ENCODE measurements at regions not wholly inside any gene's neighbourhood (a gene's known extent, or its start where the extent isn't known, plus 50 kb on each side); places are given as distances from the start of the nearest gene placed in this dataset.
"Not testable (repeated sequence)": the region's sequence is repeated elsewhere in the genome, so short reads cannot be mapped to it uniquely, and the experiment has no call there.

DNA sequence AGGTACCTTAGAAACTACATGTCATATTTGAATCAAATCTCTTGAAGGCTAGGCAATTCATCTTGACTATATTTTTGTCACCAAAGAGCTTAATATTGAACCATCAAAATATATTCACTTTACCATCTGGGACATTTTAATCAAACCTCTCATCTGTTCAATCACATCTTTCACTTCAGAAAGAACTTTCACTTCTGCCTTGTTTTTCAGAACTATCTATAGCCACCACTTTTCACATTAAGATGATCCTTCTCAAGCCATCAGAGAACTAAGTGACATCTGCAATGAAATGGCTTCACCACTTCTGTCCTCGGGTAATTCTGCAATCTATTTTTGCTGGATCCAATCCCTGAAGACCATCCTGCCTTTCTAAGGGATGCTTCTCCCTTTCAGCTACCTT lies 57.8 kb downstream of the OR2B2 start:
- no peak for DNase-seq (ENCODE audit: low read depth in 2 of 2)

DNA sequence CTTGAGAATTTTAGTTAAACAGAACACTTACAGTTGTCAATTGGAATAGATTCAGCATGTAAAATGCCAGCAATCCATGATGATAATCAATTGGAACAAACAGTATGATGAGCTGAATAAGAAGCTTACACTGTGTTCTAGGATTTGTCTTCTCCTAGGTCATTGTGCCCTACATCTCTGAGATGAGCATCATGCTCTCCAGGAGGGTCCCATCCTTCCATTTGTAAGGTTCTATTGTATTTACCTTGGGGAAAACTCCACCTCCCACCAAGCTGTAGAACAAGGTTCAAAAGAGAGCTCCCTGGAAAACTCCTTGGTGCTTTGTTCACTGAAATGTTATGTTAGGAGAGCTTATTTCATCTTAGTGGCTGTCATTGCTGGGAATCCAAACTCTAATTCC lies 60.8 kb downstream of the OR2B2 start:
- no peak for DNase-seq (ENCODE audit: low read depth in 2 of 2)

DNA sequence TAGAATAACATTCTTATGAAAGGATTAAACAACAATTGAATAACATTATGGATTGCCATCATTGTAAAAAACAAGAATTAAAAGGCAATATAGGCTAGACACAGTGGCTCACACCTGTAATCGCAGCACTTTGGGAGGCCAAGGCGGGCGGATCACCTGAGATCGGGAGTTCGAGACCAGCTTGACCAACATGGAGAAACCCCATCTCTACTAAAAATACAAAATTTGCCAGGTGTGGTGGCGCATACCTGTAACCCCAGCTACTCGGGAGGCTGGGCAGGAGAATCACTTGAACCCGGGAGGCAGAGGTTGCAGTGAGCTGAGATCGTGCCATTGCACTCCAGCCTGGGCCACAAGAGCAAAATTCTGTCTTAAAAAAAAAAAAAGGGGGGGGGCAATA lies 63.2 kb downstream of the OR2B2 start:
- not testable (repeated sequence) for DNase-seq (ENCODE audit: low read depth in 2 of 2)

DNA sequence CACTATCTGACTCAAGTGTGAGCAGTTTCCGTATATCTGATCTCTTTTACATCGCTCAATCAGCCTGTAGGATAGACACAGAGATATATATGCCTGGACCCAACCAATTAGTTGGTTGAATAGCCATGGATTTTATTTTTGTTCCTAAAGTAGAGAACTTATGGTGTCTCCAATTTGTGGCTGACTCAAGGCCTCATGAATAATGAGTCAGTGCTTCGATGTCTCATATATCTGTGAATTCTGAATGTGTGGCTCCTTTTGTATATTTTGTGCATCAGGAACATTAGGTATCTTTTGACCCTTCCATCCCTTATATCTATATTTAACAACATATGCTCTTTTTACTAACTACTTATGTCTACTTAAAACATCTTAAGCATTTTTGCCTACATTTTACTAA lies 64.5 kb downstream of the OR2B2 start:
- DNase-seq (ENCODE audit: low read depth in 2 of 2): no peak

DNA sequence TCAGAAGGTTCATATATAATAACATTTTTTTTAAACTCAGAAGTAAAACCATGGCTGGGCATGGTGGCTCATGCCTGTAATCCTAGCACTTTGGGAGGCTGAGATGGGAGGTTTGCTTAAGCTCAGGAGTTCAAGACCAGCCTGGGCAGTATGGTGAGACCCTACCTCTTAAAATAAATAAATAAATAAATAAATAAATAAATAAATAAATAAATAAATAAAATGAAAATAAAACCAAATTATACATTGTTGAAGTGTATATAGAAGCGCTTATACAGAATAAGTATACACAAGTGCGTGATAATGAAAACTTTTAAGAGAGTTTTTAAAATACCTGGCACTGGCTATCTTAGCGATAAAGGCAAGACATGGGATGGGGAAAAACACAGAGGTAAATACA lies 71.6 kb downstream of the OR2B2 start:
- DNase-seq (ENCODE audit: low read depth in 2 of 2): no peak

DNA sequence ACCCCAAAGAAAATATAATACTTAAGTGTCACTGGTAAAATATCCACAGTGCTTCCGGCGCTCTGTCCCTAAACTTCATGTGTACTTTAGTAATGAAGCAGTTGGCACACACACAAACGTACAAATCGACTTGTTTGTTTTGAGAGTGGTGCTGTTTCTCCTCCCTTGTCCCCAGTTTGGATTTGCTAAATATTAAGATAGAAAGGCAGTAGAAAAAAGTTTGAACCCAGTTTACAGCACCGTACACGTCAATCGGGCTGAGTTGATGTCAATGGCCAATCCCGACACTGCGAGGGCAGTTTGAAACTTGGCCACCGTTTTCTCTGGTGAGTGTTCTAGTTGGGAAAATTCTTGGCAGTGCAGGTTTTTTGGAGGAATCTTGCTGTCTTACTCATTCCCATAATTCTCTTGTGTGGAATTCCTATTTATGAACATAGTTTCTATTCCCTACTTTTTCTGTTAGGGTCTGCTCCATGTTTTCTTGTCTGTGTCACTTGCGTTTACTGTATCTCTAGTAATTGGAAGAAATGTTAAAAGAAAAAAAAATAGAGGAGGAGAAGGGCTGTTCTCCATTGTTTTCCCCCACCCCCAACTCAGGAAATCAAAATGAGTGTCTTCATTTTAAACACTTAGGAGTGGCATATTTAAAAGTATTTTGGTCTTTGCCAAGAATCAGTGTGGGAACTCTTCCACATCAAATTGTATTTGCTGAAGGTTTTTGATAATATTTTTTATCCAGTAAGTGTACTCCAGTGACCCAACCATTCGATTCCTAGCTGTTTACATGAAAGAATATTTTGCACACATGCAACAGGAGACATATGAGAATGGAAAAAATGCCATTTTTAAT lies 72.3 kb downstream of the OR2B2 start:
- DNase-seq (ENCODE audit: low read depth in 2 of 2): no peak

DNA sequence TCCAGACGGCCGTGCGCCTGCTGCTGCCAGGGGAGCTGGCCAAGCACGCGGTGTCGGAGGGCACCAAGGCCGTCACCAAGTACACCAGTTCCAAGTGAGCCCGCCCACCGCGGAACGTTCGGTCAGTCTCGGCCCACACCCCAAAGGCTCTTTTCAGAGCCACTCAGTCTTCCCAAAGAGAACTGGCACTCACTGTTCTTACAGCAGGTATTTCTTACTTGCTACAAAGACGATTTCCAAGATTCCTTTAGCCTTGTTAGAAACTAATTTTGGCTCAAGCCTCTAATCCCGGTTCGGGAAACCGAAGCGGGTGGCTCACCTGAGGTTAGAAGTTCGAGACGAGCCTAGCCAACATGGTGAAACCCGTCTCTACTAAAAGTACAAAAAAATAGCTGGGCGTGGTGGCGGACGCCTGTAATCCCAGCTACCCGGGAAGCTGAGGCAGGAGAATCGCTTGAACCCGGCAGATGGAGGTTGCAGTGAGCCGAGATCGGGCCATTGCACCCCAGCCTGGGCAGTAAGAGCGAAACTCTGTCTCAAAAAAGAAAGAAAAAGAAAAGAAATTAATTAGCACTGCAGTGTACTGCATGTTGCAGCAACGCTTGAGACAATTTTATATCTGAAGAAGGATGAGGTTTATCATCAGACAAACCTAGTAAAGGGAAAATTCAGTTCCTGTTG lies 73.1 kb downstream of the OR2B2 start:
- no peak for DNase-seq (ENCODE audit: low read depth in 2 of 2)

DNA sequence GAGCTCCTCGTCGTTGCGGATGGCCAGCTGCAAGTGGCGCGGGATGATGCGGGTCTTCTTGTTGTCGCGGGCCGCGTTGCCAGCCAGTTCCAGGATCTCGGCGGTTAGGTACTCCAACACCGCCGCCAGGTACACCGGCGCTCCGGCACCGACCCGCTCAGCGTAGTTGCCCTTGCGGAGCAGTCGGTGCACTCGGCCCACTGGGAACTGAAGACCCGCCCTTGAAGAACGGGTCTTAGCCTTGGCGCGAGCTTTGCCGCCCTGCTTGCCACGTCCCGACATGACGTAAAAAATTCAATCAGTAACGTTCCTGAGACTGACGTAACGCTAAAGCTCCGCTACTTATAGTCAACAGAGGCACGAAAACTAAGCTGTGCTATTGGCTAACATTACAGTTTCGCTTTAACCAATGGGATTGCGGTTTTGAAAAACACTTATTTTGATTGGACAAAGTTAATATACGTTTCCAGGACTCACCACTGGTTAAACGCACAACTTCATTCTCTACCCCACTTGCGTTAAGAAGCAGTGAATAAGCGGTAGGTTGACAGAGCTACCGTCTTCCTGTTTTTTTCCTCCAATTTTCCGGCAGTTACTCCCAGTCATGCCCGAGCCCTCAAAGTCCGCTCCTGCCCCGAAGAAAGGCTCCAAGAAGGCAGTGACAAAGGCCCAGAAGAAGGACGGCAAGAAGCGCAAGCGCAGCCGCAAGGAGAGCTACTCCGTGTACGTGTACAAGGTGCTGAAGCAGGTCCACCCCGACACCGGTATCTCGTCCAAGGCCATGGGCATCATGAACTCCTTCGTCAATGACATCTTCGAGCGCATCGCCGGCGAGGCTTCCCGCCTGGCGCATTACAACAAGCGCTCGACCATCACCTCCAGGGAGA lies 73.9 kb downstream of the OR2B2 start:
- peak in 1 of 2 donors; percentile 60 for DNase-seq (ENCODE audit: low read depth in 2 of 2)

DNA sequence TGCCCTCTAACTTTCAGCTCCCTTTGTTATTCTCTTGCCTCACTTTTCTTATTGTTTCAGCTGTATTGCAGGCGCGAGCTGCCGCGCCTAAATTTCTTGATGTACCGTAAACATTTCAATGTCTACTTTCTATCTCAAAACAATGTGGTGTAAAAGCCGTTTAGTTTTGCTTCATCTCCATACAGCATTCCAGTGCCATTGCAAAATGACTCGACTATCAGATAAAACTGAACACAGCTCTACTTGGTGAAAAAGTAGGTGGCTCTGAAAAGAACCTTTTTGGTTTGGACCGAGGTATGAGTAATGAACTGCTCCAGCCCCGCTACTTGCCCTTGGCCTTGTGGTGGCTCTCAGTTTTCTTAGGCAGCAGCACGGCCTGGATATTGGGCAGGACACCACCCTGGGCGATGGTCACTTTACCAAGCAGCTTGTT lies 74.6 kb downstream of the OR2B2 start:
- no peak for DNase-seq (ENCODE audit: low read depth in 2 of 2)

DNA sequence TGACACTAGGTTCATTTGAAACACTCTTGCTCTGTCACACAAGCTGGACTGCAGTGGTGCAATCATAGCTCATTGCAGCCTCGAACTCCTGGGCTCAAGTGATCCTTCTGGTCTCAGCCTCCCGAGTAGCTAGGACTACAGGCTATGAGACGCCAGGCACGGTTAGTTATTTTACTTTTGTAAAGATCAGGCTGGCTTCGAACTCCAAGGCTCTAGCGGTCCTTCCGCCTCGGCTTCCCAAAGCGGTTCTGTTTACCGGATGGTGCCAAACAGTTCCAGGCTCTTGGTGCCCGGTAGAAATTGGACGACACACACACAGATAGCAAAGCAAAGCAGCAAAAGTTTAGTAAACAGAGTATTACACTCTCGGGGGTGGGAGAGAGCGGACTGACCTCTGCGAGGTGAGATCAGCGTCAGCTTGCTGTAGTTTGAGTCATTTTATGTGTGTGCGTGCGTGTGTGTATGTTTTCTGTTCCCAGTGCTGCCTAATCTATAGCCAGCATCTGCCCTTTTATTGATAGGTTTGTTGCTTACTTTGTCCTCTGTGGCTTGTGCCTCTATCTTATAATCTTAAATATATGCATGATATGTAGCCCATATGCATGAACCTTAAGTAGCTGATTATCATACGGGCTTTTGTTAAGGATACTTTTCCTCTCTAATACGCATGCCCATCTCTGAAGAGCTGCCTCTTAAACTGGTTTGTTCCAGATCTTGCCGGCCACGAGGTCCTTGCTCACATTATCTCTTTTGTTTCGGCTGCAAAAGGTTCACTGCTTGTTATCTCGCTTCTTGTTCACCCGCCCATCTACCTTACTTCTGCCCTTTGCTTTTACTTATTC lies 75.2 kb downstream of the OR2B2 start:
- no peak for DNase-seq (ENCODE audit: low read depth in 2 of 2)

DNA sequence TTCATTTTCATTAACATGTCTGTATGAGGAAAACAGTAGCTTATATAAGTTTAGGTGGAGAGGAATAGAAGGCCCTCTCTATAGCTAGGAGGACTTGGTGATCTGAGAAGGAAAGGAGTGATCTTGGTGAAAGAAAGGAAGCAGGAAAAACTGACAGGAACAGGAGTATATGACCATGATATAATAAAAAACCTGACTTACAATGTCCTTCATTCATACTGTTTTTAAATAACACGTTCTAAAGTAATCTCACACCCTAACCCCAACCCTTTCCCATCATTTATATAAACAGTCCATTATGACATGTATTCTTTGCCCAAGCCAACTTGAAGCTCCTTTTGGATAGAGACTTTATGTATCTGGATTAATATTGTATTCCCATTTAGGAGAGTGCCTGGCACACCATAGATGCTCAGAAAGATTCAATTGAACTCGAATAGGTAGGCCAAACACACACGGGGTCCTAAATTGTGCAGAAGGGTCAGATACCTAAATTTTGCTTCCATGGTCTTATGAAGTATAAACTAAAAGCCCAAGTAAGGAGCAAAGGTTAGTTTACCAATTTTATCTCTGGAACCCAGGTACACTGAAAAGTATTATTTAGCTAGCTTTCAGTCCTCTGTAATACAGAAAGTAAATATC lies 75.9 kb downstream of the OR2B2 start:
- no peak for DNase-seq (ENCODE audit: low read depth in 2 of 2)

DNA sequence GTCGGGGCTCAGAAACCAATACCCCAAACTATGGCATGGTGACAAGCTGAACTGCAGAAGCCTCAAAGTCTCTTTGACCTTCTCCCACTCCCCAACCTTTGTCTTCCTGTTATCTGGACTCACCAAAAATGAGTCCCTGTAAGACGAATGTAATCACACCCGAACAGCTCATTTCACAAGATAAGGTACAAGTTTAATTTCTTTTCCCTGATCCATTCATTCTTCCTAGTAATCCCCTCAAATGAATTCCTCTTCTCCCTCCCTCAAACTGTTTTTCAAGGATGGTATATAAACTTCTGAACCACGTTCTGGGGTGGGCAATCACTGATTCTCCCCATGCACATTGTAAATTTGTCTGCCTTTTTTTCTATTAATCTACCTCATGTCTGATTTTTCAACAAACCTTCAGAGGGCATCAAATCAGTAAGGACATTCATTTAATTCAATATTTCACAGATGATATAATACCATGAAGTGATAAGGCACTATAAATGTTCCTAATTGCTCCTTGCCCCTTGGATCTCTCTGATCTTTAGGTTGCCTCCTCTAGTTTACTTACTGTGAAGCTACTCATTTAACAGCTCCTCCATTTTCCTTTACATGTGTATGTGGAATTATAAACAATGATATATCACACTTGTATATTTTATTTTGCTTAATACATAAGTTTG lies 77.2 kb downstream of the OR2B2 start:
- DNase-seq (ENCODE audit: low read depth in 2 of 2): no peak

DNA sequence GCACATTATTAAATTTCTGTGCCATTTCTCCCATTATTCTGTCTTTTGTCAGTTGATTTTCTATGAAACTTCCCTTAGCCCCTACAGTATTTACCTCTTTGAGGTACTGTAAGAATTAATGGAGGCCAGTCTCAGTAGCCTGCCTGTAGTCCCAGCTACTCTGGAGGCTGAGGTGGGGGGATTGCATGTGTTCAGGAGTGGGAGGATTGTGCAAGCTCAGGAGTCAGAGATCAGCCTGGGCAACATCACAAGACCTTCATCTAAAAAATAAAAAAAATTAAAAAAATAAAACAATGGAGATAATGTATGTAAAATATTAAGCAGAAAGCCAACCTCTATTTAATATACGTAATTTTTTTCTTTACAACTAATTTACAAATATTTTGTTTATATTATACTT lies 77.8 kb downstream of the OR2B2 start:
- no peak for DNase-seq (ENCODE audit: low read depth in 2 of 2)

DNA sequence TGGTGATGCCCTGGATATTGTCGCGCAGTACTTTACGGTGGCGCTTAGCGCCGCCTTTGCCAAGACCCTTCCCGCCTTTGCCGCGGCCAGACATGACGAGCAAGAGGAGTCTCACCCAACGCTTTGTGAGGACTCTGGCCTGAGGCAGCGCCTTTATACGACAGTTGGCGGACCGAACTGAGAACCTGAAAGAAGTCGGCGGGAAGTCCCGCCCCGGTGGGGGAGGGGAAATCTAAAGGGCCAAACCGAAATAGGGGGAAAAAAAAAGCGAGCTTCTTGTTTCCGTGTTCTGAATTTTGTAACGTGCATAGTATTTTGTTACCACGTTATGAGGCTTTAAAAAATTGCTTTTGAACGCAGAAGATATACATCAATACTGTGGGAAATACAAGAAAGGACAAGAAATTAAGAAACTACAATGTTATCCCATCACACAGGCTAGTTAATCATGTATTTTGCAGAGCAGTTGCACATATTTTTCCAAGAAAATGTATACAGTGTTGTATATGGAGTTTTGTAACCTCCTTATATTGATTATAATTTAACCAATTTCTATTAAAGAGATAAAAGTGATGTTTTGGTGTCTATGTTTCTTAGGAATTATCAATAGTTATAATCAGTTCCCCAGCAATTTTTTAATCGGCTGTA lies 80.6 kb downstream of the OR2B2 start:
- DNase-seq (ENCODE audit: low read depth in 2 of 2): peak in 1 of 2 donors; percentile 66

DNA sequence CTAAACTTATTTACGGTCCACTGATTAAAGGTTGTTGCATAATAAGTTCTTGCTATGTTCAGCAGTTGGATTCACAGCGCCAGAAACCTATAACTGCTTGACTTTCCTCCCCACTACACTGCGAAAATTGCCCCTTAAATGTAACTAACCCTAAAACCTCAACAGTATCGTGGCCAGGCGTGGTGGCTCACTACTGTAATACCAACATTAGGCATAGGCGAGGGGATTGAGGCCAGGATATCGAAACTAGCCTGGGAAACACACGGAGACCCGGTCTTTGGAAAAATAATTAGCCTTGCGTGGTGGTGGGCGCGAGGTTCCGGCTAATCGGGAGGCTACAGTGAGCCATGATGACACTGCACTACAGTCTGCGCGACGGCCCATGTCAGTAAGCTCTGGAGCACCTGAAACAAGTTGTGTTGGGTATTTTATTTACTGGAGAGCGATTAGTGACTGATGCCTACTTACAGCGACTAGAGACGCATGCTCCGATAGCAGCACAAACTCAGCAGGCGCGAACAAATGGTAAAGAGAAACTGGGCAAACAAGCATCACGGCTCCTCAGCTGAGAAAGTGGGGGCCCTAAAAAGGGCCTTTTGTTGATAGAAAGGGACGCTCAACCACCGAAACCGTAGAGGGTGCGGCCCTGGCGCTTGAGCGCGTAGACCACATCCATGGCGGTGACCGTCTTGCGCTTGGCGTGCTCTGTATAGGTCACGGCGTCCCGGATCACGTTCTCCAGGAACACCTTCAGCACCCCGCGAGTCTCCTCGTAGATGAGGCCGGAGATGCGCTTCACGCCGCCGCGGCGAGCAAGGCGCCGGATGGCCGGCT lies 81.4 kb downstream of the OR2B2 start:
- DNase-seq (ENCODE audit: low read depth in 2 of 2): not testable (repeated sequence)

DNA sequence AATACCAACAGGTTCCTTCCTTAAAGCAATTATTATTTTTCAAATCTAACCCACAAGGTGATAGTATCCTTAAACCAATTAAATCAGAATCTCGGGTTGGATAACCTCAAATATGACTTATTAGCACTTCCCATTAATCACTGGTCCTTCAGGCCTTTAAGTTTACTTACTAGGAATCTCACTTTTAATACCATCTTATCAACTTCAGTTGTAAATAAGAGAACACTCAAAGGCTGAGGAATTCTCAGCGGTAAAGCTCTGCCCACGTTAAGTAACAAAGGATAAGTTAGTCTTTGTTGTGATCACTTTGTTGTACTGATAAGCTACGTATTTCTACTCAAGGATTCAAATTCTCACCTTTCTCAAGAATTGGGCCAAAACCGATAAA lies 82.0 kb downstream of the OR2B2 start:
- DNase-seq (ENCODE audit: low read depth in 2 of 2): no peak

DNA sequence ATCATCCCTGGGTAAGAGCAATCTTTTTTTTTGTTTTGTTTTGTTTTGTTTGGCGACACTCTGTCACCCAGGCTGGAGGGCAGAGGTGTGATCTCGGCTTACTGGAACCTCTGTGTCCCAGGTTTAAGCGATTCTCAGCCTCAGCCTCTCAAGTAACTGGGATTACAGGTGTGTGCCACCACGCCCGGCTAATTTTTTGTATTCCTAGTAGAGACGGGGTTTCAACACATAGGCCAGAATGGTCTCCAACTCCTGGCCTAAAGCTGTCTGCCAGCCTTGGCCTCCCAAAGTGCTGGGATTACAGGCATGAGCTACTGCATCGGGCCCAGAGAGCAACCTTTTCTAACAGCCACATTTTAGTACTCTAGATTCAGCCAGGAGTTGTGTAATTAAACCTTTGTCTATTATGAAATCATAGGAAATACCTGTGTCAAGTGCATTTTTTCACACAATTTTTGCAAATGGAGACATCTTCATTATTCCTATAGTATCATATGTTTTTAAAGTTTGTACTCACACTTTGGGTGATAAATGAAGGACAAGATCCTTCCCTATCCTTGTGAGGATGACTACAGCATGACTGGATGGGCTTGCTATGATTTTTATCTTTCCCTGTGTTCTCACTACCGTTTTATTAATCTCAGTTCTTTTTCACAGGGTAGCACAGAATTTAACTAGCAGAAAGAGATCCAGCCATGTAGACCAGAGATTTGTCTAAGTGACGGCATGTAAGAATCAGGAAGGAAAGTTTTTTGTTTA lies 82.6 kb downstream of the OR2B2 start:
- no peak for DNase-seq (ENCODE audit: low read depth in 2 of 2)

DNA sequence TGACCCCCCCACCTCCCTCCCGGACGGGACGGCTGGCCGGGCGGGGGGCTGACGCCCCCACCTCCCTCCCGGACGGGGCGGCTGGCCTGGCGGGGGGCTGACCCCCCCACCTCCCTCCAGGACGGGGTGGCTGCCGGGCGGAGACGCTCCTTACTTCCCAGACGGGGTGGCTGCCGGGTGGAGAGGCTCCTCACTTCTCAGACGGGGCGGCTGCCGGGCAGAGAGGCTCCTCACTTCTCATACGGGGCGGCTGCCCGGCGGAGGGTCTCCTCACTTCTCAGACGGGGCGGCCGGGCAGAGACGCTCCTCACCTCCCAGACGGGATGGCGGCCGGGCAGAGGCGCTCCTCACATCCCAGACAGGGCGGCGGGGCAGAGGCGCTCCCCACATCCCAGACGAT lies 84.7 kb downstream of the OR2B2 start:
- not testable (repeated sequence) for DNase-seq (ENCODE audit: low read depth in 2 of 2)

Measured in activated CD8-positive, alpha-beta memory T cell treated with anti-CD3 and anti-CD28 coated beads for 4 hours (primary cell).